Gastrocnemius medialis (tissue), 4 donors: ENCODE measurements at regions not wholly inside any gene's neighbourhood (a gene's known extent, or its start where the extent isn't known, plus 50 kb on each side); places are given as distances from the start of the nearest gene placed in this dataset.

Experiments used
- POLR2A ChIP-seq, 2 donors: fragments of 450-650 bp; IDR thresholded peaks; one replicate each; pipeline ENCODE4 v1.6.1; 2017; ENCODE audit warnings: antibody characterized with exemption in 2 of 2, mild to moderate bottlenecking in 2 of 2, moderate library complexity in 2 of 2
- TF ChIP-seq, protein P1 (sequence below), 5 experiments: fragments of 450-650 bp in 3 of 5; fragments of 200-600 bp in 2 of 5; sonication (generic) in 2 of 5; IDR thresholded peaks in 4 of 5; conservative IDR thresholded peaks in 1 of 5; 1 replicate in 4 of 5; 2 replicates in 1 of 5; pipeline ENCODE4 v1.5.1; 2016 to 2019; ENCODE audit warnings: antibody characterized with exemption in 5 of 5, mild to moderate bottlenecking in 3 of 5, moderate library complexity in 3 of 5

DNA sequence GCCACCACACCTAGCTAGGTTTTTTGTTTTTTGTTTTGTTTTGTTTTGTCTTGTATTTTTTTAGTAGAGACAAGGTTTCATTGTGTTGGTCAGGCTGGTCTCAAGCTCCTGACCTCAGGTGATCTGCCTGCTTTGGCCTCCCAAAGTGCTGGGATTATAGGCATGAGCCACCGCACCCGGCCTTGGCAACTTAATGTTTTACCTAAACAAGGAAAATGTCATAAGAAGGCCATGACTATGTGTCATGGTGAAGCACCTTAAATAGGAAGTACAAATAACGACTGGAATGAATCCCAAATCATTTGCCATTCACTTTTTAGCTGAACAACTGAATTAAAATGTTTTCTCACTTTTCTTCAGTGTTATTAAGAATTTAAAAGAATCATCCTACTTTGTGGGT is 465.2 kb downstream of the KCTD12 start:
- TF ChIP-seq, protein P1, sequence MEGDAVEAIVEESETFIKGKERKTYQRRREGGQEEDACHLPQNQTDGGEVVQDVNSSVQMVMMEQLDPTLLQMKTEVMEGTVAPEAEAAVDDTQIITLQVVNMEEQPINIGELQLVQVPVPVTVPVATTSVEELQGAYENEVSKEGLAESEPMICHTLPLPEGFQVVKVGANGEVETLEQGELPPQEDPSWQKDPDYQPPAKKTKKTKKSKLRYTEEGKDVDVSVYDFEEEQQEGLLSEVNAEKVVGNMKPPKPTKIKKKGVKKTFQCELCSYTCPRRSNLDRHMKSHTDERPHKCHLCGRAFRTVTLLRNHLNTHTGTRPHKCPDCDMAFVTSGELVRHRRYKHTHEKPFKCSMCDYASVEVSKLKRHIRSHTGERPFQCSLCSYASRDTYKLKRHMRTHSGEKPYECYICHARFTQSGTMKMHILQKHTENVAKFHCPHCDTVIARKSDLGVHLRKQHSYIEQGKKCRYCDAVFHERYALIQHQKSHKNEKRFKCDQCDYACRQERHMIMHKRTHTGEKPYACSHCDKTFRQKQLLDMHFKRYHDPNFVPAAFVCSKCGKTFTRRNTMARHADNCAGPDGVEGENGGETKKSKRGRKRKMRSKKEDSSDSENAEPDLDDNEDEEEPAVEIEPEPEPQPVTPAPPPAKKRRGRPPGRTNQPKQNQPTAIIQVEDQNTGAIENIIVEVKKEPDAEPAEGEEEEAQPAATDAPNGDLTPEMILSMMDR (IDR thresholded peaks at IDR 0.05 in 4 of 5, conservative IDR thresholded peaks at IDR 0.05 in 1 of 5), result no peak
- TF ChIP-seq POLR2A (IDR thresholded peaks at IDR 0.05), result no peak
